GM10248 (cell line): ENCODE measurements at regions not wholly inside any gene's neighbourhood (a gene's known extent, or its start where the extent isn't known, plus 50 kb on each side); places are given as distances from the start of the nearest gene placed in this dataset.

Source experiments
- CTCF ChIA-PET: fragments of 300-600 bp; sonication (Branson Sonifier 250); formaldehyde crosslinking; extraction: SDS; loops from one replicate; lab custom pipeline; 2021; ENCODE audit warnings: antibody characterized with exemption; lab: Yijun Ruan, JAX
- POLR2A ChIA-PET: fragments of 350-650 bp; sonication (Branson Sonifier 250); formaldehyde crosslinking; extraction: SDS; loops from one replicate; lab custom pipeline; 2020; ENCODE audit warnings: antibody characterized with exemption; lab: Yijun Ruan, JAX
- DNase-seq: peaks from one replicate; pipeline ENCODE4 v3.0.0; 2012; ENCODE audit errors: extremely low spot score
- CTCF ChIP-seq: IDR thresholded peaks from 2 replicates; pipeline ENCODE4 v1.5.1; 2012; ENCODE audit warnings: mild to moderate bottlenecking, low read depth; ENCODE audit errors: extremely low read depth, missing control alignments, control extremely low read depth

GRCh38 chr6:105482921-105483320 lies 80.0 kb upstream of the PREP start:
- ChIA-PET POLR2A (interaction anchor here (0.7 kb wide), 1 partner anchor 53 kb away, joined by 4 read pairs; no protein-coding TSS in a partner anchor), CTCF (interaction anchor here (0.9 to 3.4 kb wide), 9 partner anchors 9 to 740 kb away, joined by 3 to 12 read pairs (median 4); no protein-coding TSS in a partner anchor)
- TF ChIP-seq CTCF: no peak
- DNase-seq: no peak

GRCh38 chr6:105482227-105482844 lies 79.5 kb upstream of the PREP start:
- ChIA-PET POLR2A (interaction anchor here (0.7 kb wide), 1 partner anchor 52 kb away, joined by 4 read pairs; no protein-coding TSS in a partner anchor), CTCF (interaction anchor here (0.9 to 3.4 kb wide), 7 partner anchors 8 to 741 kb away, joined by 3 to 12 read pairs (median 4); no protein-coding TSS in a partner anchor)
- TF ChIP-seq CTCF: no peak
- DNase-seq: no peak

GRCh38 chr6:105476978-105477377 lies 74.1 kb upstream of the PREP start:
- CTCF ChIA-PET: interaction anchor here (0.8 to 1.3 kb wide), 6 partner anchors 8 to 730 kb away, joined by 3 to 5 read pairs (median 3); no protein-coding TSS in a partner anchor
- no peak for TF ChIP-seq CTCF
- DNase-seq: no peak
- POLR2A ChIA-PET: no interaction called here

GRCh38 chr6:105474234-105474633 lies 71.4 kb upstream of the PREP start:
- DNase-seq: no peak
- TF ChIP-seq CTCF: no peak
- ChIA-PET CTCF (interaction anchor here (1.0 to 1.2 kb wide), 4 partner anchors 8 to 21 kb away, joined by 3 to 4 read pairs (median 4); no protein-coding TSS in a partner anchor), POLR2A (no interaction called here)

- CTCF ChIA-PET: no interaction called here
Measured at GRCh38 chr6:105469946-105470345, 67.1 kb upstream of the PREP start.

GRCh38 chr6:105468850-105469249 lies 66.0 kb upstream of the PREP start:
- CTCF ChIA-PET: interaction anchor here (0.9 to 1.6 kb wide), 3 partner anchors 8 to 37 kb away, joined by 3 to 5 read pairs (median 3); no protein-coding TSS in a partner anchor
- POLR2A ChIA-PET: no interaction called here
- TF ChIP-seq CTCF: no peak
- DNase-seq: no peak

More at GRCh38 chr6:105469946-105470345, 67.1 kb upstream of the PREP start:
- DNase-seq: no peak
- no peak for TF ChIP-seq CTCF
- POLR2A ChIA-PET: no interaction called here
